ENCODE measurements at regions not wholly inside any gene's neighbourhood (a gene's known extent, or its start where the extent isn't known, plus 50 kb on each side); places are given as distances from the start of the nearest gene placed in this dataset.
"Not testable (repeated sequence)": the region's sequence is repeated elsewhere in the genome, so short reads cannot be mapped to it uniquely, and the experiment has no call there.

GRCh38 chr2:172307800-172308199 is 119.6 kb upstream of the ITGA6 start:
- Mint-ChIP-seq H3K4me3 (no peak overlapping the region), H3K9me3 (no peaks in the 10 kb centered on the region), H3K4me1 (peaks cover 27% of the 10 kb centered on the region), H3K27ac (peak overlapping the region in 2 of 3 experiments; percentile 41 to 51), H3K27me3 (ENCODE audit: low read depth) (peaks cover 12% of the 10 kb centered on the region), H3K36me3 (ENCODE audit: low read depth) (no peaks in the 10 kb centered on the region)
- no peak for TF ChIP-seq CTCF (IDR thresholded peaks at IDR 0.05; ENCODE audit: unreplicated experiment in 3 of 3)

DNA sequence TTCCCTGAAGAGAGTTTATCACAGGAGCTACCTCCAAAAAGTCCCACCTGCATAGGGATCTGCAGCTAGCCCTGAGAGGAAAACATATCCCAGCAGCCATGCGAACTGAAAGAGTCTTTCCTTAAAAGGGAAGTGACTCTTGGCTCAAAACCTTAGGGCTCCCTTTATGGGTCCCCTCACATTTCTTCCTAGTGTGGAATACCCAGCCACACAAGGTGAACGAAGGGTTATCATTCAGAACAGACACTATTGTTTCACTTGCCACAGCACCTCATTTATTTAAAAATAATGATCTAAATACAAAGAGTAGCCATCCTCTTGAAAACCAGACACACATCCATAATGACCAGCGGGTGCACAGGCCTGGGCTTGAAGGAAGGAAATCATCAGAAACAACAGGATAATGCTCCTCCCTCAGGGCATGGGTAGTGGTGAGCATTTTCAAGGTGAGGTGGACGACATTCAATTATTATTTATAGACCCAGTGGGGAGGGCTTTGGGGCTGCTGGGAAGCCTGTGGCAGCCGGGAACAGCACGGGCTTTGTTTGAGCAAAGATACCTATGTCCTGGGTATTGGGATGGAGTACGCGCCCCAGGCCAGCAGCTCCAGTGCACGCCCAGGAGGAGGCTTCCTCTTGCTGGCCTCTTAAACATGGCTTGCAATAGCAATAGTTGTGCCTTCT is 119.0 kb upstream of the ITGA6 start:
- H3K36me3 Mint-ChIP-seq (ENCODE audit: low read depth) = no peaks in the 10 kb centered on the region
- peaks cover 27% of the 10 kb centered on the region for H3K4me1 Mint-ChIP-seq
- H3K4me3 Mint-ChIP-seq = no peak overlapping the region
- peak overlapping the region in 2 of 3 experiments; percentile 41 to 51 for H3K27ac Mint-ChIP-seq
- H3K9me3 Mint-ChIP-seq = no peaks in the 10 kb centered on the region
- H3K27me3 Mint-ChIP-seq (ENCODE audit: low read depth) = peaks cover 12% of the 10 kb centered on the region
- no peak for TF ChIP-seq CTCF (IDR thresholded peaks at IDR 0.05; ENCODE audit: unreplicated experiment in 3 of 3)

DNA sequence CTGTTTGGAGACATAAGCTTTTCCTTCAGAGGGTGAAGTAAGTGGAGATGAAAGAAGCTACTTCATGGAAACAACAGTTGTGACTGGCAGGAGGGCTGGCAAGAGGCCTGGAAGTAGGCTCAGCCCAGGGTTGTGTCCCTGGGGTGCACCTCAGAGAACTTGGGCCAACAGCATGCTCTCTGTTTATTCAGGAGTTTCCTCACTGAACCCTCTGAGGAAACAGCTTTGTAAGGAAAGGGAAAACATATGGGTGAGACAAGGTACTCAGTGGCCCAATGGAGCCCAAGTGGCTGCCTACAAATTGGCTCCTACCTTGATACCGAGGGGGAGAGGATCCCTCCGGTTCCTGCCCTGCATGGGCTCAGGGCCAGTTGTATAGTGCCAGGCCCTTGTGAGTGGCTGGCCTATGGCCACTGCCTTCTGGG is 115.5 kb upstream of the ITGA6 start:
- peaks cover 6% of the 10 kb centered on the region for H3K4me1 Mint-ChIP-seq
- no peak for TF ChIP-seq CTCF (IDR thresholded peaks at IDR 0.05; ENCODE audit: unreplicated experiment in 3 of 3)
- H3K27me3 Mint-ChIP-seq (ENCODE audit: low read depth) = peaks cover 8% of the 10 kb centered on the region
- no peaks in the 10 kb centered on the region for H3K36me3 Mint-ChIP-seq (ENCODE audit: low read depth)
- no peak overlapping the region for H3K4me3 Mint-ChIP-seq
- no peak overlapping the region for H3K27ac Mint-ChIP-seq
- H3K9me3 Mint-ChIP-seq = no peaks in the 10 kb centered on the region

DNA sequence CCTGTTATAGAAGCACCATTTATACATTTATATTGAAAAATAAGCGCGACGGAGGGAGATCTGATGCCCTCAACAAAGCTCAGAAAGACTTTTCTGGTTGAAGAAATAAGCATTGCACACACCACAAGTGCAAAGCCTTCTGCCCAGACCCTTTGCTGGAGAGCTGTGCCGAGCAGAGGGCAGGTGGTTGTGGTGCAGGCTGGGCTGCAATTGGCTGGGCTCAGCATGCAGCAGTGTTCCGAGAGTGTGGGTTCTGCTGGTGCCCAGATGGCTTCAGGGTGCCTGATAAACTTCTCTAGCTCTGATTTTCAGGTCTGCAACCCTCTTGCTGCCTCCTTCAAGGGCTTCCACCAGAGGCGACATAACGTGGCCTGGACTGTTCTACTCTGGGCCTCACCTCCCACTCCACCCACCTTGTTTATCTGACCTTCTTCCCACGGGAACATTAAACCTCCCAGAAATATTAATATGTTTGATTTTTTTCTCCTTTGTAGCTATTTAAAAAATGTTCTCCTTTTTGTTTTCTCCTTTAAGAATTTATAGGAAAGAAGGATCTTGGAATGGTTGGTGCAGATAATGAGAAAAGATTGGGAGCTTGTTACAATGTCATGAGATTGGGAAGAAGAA is 113.6 kb upstream of the ITGA6 start:
- H3K4me1 Mint-ChIP-seq = no peaks in the 10 kb centered on the region
- H3K36me3 Mint-ChIP-seq (ENCODE audit: low read depth) = no peaks in the 10 kb centered on the region
- H3K4me3 Mint-ChIP-seq = no peak overlapping the region
- H3K27ac Mint-ChIP-seq = no peak overlapping the region
- no peak for TF ChIP-seq CTCF (IDR thresholded peaks at IDR 0.05; ENCODE audit: unreplicated experiment in 3 of 3)
- peaks cover 4% of the 10 kb centered on the region for H3K27me3 Mint-ChIP-seq (ENCODE audit: low read depth)
- no peaks in the 10 kb centered on the region for H3K9me3 Mint-ChIP-seq

DNA sequence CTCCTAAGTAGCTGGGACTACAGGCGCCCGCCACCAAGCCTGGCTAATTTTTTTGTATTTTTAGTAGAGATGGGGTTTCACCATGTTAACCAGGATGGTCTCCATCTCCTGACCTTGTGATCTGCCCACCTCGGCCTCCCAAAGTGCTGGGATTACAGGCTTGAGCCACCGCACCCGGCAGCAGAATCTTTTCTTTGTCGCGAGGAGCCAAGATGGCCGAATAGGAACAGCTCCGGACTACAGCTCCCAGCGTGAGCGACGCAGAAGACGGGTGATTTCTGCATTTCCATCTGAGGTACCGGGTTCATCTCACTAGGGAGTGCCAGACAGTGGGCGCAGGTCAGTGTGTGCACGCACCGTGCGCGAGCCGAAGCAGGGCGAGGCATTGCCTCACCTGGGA is 112.3 kb upstream of the ITGA6 start:
- not testable (repeated sequence) for H3K9me3 Mint-ChIP-seq; H3K4me1 Mint-ChIP-seq; H3K4me3 Mint-ChIP-seq; H3K36me3 Mint-ChIP-seq (ENCODE audit: low read depth); H3K27ac Mint-ChIP-seq; H3K27me3 Mint-ChIP-seq (ENCODE audit: low read depth)

DNA sequence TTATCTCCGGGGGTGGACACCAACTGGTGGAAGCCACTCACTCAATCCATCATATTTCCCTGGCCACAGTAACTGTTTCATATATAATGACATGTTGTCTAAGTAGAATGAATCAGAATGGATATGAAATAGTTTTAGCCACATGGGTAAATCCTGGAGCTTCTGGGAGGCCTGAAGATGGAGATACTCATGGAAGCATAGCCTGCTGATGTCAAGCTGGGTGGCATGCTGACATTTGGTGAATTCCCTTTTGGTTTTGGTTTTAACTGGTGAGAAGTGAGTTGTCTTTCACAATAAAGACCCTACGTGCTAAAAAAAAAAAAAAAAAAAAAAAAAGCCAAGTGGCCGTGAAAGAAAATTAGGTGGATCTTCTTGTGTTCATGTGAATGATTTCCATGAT is 105.3 kb upstream of the ITGA6 start:
- H3K36me3 Mint-ChIP-seq (ENCODE audit: low read depth) = peaks cover 4% of the 10 kb centered on the region
- no peak for TF ChIP-seq CTCF (IDR thresholded peaks at IDR 0.05; ENCODE audit: unreplicated experiment in 3 of 3)

More for the DNA sequence above, 105.3 kb upstream of the ITGA6 start:
- Mint-ChIP-seq H3K27me3 (ENCODE audit: low read depth) (no peaks in the 10 kb centered on the region), H3K4me1 (peaks cover 16% of the 10 kb centered on the region), H3K4me3 (no peak overlapping the region), H3K9me3 (peaks cover 10% of the 10 kb centered on the region), H3K27ac (no peak overlapping the region)
